HG02885 (cell line): ENCODE measurements at regions not wholly inside any gene's neighbourhood (a gene's known extent, or its start where the extent isn't known, plus 50 kb on each side); places are given as distances from the start of the nearest gene placed in this dataset.
"Not testable (repeated sequence)": the region's sequence is repeated elsewhere in the genome, so short reads cannot be mapped to it uniquely, and the experiment has no call there.

Experiments
- ATAC-seq: cut with Tn5 transposase; IDR thresholded peaks from one replicate; pipeline ENCODE4 v1.9.1; 2021; ENCODE audit warnings: mild to moderate bottlenecking; ENCODE audit not compliant: unreplicated experiment, poor library complexity

DNA sequence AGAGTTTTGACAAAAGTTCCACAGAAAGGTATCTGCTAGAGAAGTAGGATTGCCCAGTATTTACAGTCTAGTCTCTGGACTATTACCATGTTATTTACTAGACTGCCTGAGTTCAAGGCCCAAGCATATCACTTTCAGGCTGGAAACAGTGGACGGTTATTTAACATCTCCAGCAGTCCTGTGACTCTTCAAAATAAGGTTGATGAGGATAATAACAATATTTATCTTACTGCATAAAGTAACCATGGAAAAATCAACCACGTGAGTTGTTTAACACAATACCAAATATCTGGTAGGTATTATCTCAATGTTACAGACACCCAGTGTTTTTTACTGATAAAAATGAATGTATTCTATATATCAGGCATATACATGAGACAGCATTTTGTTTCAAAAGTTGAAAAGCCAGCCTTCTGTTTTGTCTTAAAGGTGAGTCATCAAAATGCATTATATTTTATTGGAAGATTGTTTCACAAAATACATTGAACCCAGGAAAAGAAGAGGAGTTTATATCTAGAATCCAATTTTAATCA, 535.8 kb downstream of the TBL1XR1 start:
- no peak for ATAC-seq

DNA sequence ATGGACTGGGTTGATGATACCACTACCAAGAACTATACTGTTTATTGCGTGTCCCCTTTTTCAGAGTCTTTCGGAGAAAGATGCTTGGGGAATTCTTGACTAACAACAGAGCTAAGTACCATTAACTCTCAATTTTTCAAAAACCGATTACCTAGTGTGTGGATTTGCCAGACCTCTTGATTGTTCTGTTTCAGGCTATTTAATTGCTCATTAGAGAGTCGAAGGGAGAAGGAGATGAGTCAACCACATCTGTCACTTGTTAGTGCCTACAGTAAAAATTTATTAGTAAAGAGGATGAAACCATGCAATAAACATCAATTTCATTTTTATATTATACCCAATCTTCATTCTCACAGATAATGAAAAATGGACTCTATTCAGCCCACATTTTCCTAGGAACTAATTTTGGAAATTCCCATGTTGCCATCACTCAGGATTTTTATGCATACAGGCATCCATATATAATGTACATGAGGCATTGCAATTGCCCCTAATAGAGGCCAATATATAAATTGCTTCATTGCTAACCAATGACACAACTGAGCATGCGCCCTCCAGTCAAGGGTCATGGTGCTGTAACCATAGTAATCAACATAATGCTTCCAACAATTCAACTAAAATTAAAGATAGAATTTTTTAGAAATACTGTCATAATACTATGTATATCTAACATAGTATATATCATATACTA, 541.7 kb downstream of the TBL1XR1 start:
- no peak for ATAC-seq

DNA sequence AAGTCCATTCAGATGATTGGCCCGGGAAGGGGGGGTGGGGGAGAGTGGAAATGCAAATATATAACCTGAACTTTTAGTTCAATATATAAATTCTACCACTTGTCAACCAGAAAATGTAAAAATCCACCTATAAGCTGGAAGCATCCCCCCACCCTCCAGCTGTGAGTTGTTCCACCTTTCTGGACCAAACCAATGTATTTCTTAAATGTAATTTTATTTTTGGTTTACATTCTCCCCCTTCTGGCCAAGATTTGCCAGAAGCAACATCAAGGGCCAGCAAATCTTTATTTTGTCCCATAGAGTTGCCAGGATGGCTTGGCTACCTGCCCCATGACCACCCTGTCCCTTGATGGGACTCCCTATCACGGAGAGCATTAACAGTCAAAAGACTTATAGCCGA, 545.7 kb downstream of the TBL1XR1 start:
- ATAC-seq, result no peak

DNA sequence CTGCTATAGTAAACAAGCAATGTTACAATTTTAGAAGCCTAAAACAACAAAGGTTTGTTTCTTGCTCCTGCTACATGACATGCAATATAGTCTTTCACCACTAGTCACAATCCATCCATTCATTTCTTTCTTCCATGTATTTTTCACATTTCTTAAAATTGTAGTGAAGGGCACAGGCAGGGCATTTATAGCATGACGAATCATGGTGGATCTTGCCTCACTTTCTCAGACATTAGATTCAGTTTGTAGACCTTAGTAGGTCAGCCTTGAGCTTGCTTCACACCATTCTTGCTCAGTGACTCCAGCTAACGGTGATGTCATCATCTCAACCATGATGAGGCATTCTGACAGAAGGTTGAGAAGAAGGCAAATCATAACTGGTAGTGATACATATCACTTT, 546.8 kb downstream of the TBL1XR1 start:
- ATAC-seq, result no peak

DNA sequence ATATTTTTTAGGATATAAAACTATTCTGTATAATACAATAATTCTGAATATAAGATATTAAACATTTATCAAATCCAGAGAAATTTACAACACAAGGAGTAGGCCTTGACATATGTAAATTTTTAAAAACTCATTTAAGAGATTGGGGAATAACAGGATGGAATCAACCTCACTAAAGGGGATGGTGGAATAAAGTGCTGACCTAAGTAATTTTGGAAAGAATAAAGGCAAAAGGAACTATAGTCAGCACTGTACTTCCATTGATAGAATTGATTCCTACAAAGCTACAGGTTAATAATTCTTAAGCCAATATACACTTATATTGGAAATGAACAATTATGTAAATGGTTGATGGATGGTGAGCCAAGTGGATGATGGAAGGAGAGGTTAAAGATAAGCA, 549.3 kb downstream of the TBL1XR1 start:
- ATAC-seq, result no peak

DNA sequence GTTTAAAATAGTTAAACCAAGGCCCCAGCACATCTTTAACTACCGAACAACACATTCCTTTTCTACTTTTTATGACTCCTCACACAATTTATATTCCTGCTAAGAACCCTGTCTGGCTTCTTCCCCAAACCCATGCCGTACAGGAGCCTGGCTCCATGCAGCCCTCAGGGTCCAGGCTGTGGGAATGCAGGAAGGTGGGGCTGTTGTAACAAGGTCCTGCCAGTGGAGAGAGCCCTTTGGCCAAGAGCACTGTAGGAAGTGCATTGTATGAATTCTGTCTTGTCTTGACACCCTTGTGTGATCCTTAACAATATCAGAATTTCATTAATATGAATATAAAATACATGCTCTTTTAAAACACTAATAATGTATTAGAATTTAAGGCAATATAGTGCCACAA, 563.8 kb downstream of the TBL1XR1 start:
- no peak for ATAC-seq

DNA sequence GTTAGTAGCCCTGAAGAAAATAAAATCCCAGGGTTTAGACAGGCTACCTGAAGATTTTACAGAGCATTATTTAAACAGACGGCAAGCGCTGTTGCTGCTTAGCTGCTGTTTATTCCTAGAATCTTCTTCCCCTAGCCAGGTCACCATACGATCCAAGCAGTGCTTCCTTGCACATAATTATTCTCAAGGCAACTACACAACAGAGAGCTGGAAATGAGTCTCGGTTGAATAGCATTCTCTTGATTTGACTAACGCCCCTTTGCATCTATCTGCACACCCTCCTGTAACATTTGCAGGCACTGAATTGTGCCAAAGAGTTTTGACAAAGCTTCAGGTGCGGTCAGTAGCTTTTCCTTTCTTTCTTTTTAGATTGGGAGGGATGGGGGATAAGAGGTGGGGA, 564.4 kb downstream of the TBL1XR1 start:
- no peak for ATAC-seq

DNA sequence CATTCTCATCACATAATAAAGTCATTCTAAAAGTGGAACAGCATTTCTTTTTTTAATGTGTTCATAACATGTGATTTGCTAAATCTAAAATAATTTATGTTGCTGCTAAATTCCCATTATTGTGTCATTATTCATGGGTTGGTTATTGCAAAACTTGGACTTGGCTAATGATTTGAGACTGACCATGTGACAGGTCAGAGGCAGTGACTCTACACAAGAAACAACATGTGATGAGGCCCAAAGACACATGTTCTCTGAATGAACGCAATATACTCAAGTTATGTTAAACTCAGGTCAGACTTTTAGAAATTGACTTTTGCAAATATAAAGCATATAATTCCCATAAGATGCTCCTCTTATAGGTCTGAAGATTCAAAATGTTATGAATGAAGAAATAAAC, 566.1 kb downstream of the TBL1XR1 start:
- no peak for ATAC-seq

DNA sequence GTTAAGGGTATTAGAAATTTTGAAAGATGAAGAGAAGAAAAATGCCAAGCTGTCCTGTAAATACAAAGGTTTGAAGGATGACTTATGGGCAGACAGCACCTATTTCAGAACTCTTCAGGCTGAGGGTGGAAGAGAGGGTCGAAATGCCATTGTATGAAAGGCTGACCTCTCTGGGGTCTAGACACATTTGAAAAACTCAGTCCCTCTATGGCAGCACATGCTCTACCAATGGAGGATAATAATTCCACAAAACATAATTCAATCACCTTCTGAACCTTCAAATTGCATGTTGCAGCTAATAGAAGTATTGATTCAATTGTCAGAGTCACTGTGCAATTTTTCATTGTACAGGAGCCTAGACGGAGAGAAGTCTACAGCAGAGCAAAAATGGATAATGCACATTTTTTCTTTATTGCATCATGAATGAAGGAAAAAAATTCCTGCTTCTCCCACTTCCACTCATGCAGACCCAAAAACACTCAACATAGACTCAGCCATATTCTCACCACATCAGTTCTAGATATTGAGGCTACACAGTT, 569.1 kb downstream of the TBL1XR1 start:
- no peak for ATAC-seq

DNA sequence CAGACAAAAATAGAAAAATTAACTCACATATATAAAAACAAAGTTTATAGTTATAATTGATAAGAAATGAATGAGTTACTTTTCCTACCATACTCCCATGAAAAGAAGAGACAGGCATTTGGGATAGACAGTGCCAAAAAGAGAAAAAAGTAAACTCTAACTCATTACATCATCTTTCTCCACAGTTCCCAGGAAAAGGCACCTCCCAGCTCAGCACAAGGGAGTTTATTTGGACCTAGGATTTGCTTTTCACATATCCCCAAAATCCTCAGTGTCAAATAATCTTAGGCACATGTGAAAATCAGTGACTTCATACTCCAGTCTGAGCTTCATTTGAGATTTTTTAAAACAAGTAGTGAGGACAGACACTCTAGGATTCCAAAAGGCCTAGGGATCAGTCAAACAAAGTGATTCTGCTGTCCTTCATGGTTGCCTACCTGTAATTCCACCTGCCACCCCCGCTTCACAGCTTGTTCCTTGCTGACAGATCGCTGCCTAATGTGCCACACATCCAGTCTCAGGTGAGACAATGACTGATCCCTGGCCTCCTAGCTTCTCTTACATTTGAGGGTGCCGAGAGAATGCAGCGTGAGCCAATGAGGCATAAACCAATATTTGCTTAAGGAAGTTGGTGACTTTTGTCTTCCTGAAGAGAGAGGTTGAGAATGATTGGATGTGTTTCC, 573.7 kb downstream of the TBL1XR1 start:
- ATAC-seq, result no peak

DNA sequence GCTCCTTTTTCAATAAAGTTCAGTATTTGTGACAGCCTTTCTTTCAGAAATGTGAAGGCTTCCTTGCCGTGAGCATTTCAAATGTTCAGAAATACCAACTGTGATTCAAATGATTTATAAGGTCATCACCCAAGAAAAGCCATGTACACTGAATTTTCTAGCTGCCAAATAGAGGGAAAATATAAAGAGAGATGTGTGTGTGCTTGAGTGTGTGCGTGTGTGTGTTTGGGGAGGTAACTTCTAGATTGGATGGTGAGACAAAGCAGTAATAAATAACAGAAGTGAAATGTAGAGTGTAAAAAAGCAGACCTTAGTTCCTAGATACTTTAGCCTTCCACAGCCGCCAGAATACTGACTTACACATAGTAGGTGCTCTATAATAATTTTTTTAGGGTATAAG, 577.4 kb downstream of the TBL1XR1 start:
- no peak for ATAC-seq

DNA sequence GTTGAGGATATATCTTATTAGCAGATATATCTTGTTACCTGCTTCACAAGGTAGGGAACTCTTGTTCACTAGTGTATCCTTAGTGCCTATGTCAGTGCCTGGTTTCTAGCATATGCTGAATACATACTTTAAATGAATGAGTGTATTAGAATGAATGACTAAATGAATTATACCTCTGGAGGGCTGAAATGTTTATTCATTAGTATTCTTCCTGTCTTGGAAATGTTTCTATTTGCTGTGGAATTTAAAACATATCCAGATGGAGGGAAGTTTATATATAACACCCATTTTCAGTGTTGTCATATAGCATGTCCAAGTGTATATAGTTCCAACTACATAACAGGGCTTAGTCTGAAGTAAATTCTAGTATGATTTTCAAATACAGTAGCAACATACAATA, 581.5 kb downstream of the TBL1XR1 start:
- ATAC-seq, result no peak

DNA sequence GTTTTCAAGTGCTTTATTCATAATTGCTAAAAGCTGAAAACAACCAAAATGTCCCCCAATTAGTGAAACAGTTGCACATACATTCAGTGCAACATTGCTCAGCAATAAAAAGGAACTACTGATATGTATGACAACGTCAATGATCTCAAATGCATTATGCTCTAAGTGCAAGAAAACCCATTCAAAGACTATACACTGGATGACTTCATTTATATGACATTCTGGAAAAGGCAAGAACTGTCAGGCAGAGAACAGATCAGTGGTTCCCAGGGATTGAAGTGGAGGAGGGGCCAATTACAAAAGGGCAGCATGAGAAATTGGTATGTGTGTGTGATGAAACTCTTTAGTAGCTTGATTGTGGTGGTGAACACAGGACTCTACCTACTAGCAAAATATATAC, 585.6 kb downstream of the TBL1XR1 start:
- no peak for ATAC-seq

DNA sequence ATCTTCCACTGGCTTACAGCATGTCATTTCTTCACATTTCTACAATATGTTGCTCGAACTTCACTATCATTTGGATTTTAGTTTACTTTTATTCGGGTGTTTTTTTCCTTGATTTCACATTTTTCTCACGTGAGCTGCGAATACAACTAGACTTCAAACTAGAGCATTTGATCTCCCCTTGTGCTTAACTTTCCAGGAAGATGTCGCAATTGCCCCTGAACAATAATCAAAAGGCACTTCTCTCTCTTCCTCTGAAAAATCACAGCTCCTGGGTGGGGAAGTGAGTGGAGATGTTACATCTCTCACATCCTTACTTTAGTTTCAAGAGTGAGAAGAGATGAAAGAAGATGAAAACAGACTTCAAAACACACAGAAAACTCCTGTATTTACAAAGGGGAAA, 587.9 kb downstream of the TBL1XR1 start:
- no peak for ATAC-seq

DNA sequence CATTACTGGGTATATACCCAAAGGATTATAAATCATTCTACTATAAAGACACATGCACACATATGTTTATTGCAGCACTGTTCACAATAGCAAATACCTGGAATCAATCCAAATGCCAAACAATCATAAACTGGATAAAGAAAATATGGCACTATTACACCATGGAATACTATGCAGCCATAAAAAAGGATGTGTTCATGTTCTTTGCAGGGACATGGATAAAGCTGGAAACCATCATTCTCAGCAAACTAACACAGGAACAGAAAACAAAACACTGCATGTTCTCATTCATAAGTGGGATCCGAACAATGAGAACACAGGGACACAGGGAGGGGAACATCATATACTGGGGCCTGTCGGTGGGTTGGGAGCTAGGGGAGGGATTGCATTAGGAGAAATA, 591.7 kb downstream of the TBL1XR1 start:
- not testable (repeated sequence) for ATAC-seq

DNA sequence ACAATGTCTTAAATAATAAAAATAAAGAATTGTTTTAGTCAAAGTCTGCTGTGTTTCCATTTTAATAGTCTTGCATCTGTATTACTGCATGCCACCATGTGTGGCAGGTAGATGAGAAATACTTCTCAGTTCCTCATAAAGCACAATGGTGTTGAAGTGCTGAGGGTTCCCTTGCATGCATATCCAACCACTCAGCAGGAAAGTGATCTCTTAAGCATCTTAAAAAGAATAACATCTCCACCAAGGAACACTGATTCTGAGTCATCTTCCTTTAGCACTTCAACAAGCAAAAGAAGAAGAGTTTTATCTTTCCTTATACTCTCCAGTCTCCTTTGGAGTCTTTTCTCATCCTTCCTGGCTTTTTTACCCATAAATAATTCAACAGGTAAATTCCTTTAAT, 602.0 kb downstream of the TBL1XR1 start:
- no peak for ATAC-seq

DNA sequence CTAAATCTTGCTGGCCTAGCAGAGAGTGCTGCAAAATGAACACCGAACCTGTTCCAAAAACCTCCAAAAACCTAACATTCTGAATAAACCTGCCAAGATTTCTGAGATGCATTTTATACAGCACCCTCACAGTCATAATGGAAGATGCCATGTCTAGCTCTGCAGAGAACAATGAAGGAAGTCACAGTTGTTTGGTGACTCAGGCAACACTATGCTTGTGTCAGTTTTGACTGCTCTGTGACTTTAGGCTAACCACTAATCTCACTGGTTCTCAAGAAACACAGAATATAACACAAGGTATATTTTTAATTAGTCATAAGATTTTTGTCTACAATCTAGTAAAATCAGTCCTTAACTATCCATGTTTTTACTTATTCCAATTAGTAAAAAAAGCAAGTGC, 606.6 kb downstream of the TBL1XR1 start:
- ATAC-seq, result no peak

DNA sequence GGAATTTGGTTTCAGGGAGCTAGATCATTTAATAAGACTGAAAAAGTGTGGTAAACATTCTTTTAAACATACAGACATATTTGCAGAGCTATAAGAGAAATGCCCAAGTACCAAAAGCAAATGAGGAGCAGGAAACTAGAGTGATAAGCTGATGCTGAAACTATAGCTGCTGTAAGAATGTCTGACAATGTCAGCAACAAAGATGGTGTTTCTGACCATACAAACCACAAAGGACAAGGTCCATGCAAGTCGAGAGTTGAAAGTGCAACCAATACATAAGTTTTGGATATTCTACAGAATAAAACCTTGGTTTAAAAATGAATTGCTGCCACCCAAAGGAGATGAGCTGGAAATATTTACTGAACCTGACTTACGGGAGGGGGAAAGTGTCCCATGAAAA, 610.2 kb downstream of the TBL1XR1 start:
- no peak for ATAC-seq

DNA sequence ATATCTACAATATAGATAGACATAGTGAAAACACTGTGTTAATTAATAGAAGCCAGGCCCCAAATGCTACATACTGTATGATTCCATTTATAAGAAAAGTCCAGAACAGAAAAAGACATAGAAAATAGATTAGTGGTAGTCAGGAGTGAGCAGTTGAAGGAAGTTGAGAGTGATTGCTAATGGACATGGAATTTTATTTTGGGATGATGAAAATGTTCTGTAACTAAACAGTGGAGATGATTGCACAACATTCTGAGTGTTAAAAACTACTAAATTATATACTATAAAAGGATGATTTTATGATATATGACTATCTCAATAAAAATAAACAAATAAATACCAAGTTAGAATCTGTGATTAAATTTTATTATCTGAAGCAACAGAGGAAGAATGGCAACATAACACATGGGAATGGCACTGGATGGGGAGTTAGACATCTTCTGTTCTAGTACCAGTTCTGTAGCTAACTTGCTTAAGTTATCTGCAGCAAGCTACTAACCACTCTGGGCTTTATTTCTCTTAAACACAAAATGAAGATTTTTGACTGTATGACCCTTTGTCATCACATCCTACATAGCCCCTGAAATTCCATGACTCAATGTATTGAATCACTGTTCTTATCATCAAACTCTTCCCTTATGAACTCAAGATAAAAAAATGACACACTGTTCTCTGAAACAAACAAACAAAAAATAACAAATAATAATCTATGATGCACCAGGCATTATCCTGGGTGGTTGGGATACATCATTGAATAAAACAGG, 612.7 kb downstream of the TBL1XR1 start:
- no peak for ATAC-seq

DNA sequence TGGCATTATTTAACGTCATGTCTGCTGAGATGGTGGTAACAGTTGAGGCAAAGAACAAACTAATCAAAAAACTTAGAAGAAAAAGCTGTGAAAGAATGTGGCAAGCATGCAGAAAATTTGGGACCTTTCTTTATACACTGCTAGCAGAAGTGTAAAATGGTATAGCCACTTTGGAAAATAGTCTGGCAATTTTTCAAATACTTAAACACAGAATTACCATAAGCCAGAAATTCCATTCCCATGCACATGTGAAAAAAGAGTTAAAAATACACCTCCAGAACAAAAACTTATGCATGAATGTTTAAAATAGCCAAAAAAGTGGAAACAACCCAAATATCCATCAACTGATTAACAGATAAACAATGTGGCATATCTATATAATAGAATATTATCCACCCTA, 613.3 kb downstream of the TBL1XR1 start:
- ATAC-seq, result no peak

DNA sequence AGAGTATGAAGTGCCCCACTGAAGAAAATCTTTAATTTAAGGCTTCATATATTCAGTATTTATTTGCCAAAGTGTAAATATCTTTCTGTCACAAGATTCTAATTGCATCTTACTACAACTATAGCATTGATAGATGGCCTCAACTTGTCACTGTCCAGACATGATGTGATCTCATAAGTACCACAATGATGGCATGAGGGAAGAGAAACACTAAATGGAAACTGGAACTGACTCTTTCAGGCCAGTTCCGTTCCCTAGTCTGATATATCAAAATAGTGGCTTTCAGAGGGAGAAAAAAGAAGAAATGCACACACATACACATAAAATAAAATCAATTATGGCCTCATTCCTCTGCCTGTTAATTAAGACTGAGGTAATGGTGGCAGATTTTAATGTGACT, 615.7 kb downstream of the TBL1XR1 start:
- no peak for ATAC-seq
